ENCODE measurements at regions not wholly inside any gene's neighbourhood (a gene's known extent, or its start where the extent isn't known, plus 50 kb on each side); places are given as distances from the start of the nearest gene placed in this dataset.

GRCh38 chr14:22505697-22506377 lies 83.2 kb downstream of the DAD1 start:
- no peak for TF ChIP-seq EGR1 (IDR thresholded peaks at IDR 0.05)
- TF ChIP-seq FOXM1 (IDR thresholded peaks at IDR 0.05; ENCODE audit: borderline replicate concordance, low read depth): no peak
- no peak for TF ChIP-seq YY1 (IDR thresholded peaks at IDR 0.05; ENCODE audit: low read depth)
- TF ChIP-seq TAF1 (IDR thresholded peaks at IDR 0.05; ENCODE audit: low read depth): no peak

DNA sequence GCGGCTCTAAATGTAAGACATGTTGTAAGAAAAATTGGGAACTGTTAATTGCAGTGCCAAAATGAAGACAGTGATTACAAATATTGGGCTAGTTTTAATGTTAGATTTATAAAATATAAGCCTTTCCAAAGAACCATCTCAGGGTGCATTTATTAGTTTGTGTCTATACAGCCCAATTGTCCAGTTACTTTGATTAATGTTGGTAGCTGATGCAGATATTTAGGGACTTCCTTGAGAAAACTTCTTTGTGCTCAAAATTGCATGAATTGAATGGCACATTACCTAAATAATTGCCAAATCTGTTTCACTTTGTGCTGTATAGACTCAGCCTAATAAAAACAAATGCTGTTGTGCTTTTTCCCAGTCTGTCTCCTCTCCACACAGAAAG lies 83.7 kb downstream of the DAD1 start:
- no peak for TF ChIP-seq YY1 (IDR thresholded peaks at IDR 0.05; ENCODE audit: low read depth)
- no peak for TF ChIP-seq TAF1 (IDR thresholded peaks at IDR 0.05; ENCODE audit: low read depth)
- no peak for TF ChIP-seq EGR1 (IDR thresholded peaks at IDR 0.05)
- TF ChIP-seq TEAD4 (IDR thresholded peaks at IDR 0.05): no peak
- no peak for TF ChIP-seq USF1 (IDR thresholded peaks at IDR 0.05)
- TF ChIP-seq NFIC (IDR thresholded peaks at IDR 0.05): no peak
- TF ChIP-seq CREB1 (IDR thresholded peaks at IDR 0.05; ENCODE audit: low read depth): no peak
- TF ChIP-seq ZBTB7A (IDR thresholded peaks at IDR 0.05; ENCODE audit: low read depth): no peak
- TF ChIP-seq MAX (IDR thresholded peaks at IDR 0.05): no peak
- TF ChIP-seq, protein P1, sequence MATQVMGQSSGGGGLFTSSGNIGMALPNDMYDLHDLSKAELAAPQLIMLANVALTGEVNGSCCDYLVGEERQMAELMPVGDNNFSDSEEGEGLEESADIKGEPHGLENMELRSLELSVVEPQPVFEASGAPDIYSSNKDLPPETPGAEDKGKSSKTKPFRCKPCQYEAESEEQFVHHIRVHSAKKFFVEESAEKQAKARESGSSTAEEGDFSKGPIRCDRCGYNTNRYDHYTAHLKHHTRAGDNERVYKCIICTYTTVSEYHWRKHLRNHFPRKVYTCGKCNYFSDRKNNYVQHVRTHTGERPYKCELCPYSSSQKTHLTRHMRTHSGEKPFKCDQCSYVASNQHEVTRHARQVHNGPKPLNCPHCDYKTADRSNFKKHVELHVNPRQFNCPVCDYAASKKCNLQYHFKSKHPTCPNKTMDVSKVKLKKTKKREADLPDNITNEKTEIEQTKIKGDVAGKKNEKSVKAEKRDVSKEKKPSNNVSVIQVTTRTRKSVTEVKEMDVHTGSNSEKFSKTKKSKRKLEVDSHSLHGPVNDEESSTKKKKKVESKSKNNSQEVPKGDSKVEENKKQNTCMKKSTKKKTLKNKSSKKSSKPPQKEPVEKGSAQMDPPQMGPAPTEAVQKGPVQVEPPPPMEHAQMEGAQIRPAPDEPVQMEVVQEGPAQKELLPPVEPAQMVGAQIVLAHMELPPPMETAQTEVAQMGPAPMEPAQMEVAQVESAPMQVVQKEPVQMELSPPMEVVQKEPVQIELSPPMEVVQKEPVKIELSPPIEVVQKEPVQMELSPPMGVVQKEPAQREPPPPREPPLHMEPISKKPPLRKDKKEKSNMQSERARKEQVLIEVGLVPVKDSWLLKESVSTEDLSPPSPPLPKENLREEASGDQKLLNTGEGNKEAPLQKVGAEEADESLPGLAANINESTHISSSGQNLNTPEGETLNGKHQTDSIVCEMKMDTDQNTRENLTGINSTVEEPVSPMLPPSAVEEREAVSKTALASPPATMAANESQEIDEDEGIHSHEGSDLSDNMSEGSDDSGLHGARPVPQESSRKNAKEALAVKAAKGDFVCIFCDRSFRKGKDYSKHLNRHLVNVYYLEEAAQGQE (IDR thresholded peaks at IDR 0.05; ENCODE audit: low read depth): no peak
- TF ChIP-seq RAD21 (IDR thresholded peaks at IDR 0.05; ENCODE audit: low read depth): no peak
- TF ChIP-seq EP300 (IDR thresholded peaks at IDR 0.05; ENCODE audit: borderline replicate concordance): no peak
- no peak for TF ChIP-seq CEBPB (IDR thresholded peaks at IDR 0.05)
- no peak for TF ChIP-seq FOXM1 (IDR thresholded peaks at IDR 0.05; ENCODE audit: borderline replicate concordance, low read depth)
- TF ChIP-seq TCF12 (IDR thresholded peaks at IDR 0.05; ENCODE audit: low read depth): no peak

- no peak for TF ChIP-seq USF1 (IDR thresholded peaks at IDR 0.05)
- no peak for TF ChIP-seq EP300 (IDR thresholded peaks at IDR 0.05; ENCODE audit: borderline replicate concordance)
- TF ChIP-seq NFIC (IDR thresholded peaks at IDR 0.05): no peak
- TF ChIP-seq EGR1 (IDR thresholded peaks at IDR 0.05): no peak
- TF ChIP-seq MAX (IDR thresholded peaks at IDR 0.05): no peak
- TF ChIP-seq TCF12 (IDR thresholded peaks at IDR 0.05; ENCODE audit: low read depth): no peak
- TF ChIP-seq CREB1 (IDR thresholded peaks at IDR 0.05; ENCODE audit: low read depth): no peak
Observed at GRCh38 chr14:22502551-22502950, 86.5 kb downstream of the DAD1 start.

DNA sequence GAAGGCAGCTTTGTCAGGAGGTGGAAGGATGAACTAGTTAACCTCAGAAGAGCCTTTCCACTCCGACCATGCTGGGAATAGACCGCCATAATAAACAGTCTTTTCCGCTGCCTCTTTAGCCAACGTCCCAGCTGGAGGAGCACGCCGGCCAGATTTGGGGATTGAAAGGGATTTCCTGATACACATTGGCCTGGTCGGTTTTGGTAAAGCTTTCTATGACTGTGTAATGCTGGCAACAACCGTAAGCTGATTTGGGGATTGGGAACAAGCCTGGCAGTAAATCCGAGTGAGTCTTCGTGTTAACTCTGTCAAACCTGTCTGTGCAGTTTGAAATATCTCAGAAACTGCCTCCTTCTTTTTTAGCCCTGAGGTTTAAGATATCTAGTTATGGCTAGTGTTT lies 87.0 kb downstream of the DAD1 start:
- TF ChIP-seq EP300 (IDR thresholded peaks at IDR 0.05; ENCODE audit: borderline replicate concordance) (no peak), TAF1 (IDR thresholded peaks at IDR 0.05; ENCODE audit: low read depth) (no peak), CEBPB (IDR thresholded peaks at IDR 0.05) (no peak), ZBTB7A (IDR thresholded peaks at IDR 0.05; ENCODE audit: low read depth) (no peak), NFIC (IDR thresholded peaks at IDR 0.05) (no peak), YY1 (IDR thresholded peaks at IDR 0.05; ENCODE audit: low read depth) (no peak), MAX (IDR thresholded peaks at IDR 0.05) (no peak), TEAD4 (IDR thresholded peaks at IDR 0.05) (no peak), USF1 (IDR thresholded peaks at IDR 0.05) (no peak), TCF12 (IDR thresholded peaks at IDR 0.05; ENCODE audit: low read depth) (no peak), EGR1 (IDR thresholded peaks at IDR 0.05) (no peak), FOXM1 (IDR thresholded peaks at IDR 0.05; ENCODE audit: borderline replicate concordance, low read depth) (no peak), CREB1 (IDR thresholded peaks at IDR 0.05; ENCODE audit: low read depth) (no peak), RAD21 (IDR thresholded peaks at IDR 0.05; ENCODE audit: low read depth) (no peak)
- TF ChIP-seq, protein P1 (IDR thresholded peaks at IDR 0.05; ENCODE audit: low read depth): no peak

DNA sequence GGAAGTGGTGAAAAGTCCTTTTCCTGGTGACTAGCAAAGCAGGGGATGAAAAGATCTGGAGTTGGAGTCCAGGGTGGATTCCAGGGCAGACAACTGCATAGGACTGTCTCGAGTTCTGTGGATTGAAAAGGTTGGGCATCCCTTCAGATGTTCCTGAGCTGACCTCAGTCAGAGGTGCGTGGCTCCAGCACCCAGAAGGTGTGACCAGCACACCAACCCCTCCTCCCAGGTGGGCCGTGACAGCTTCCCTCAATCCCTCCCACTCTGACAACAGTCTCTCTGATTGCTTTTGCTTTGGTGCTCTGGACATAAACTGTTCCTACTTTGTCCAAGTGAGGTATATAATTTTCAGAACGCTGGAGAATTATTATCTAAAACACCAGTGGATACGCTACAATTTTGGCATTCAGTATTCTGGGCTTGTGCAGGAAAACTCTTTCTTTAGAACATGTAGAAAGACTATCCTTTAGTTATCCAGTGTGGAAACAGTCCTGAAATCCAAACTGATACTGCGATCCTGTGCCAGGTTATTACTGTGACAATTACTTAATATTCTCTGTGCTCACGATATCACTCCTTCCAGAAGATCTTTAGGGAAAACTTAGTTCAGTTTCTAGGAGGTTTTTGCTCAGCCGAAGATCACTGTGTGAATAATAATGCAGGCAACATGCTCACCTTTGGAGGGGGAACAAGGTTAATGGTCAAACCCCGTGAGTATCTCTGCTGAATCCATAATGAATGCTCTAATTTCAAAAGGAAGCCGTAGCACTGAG lies 87.9 kb downstream of the DAD1 start:
- TF ChIP-seq EGR1 (IDR thresholded peaks at IDR 0.05) (no peak), ZBTB7A (IDR thresholded peaks at IDR 0.05; ENCODE audit: low read depth) (no peak), YY1 (IDR thresholded peaks at IDR 0.05; ENCODE audit: low read depth) (no peak), TEAD4 (IDR thresholded peaks at IDR 0.05) (no peak), TCF12 (IDR thresholded peaks at IDR 0.05; ENCODE audit: low read depth) (no peak), MAX (IDR thresholded peaks at IDR 0.05) (no peak), NFIC (IDR thresholded peaks at IDR 0.05) (no peak), EP300 (IDR thresholded peaks at IDR 0.05; ENCODE audit: borderline replicate concordance) (no peak), CEBPB (IDR thresholded peaks at IDR 0.05) (no peak), USF1 (IDR thresholded peaks at IDR 0.05) (no peak), CREB1 (IDR thresholded peaks at IDR 0.05; ENCODE audit: low read depth) (no peak), TAF1 (IDR thresholded peaks at IDR 0.05; ENCODE audit: low read depth) (no peak), RAD21 (IDR thresholded peaks at IDR 0.05; ENCODE audit: low read depth) (no peak), FOXM1 (IDR thresholded peaks at IDR 0.05; ENCODE audit: borderline replicate concordance, low read depth) (no peak)
- TF ChIP-seq, protein P1 (IDR thresholded peaks at IDR 0.05; ENCODE audit: low read depth): no peak
